OCI-LY3 (cell line): ENCODE measurements at regions not wholly inside any gene's neighbourhood (a gene's known extent, or its start where the extent isn't known, plus 50 kb on each side); places are given as distances from the start of the nearest gene placed in this dataset.

ENCODE experiments used
- H2AFZ ChIP-seq: fragments of 200-600, 300-600 bp; shearing (Covaris generic); 2 replicates; pipeline ENCODE4 v1.6.0; 2014; ENCODE audit warnings: antibody characterized with exemption, low read depth, low read length
- H3K27ac ChIP-seq: fragments of 200-600, 300-600 bp; sonication (generic); 2 replicates; pipeline ENCODE4 v1.5.1; 2014; ENCODE audit warnings: mild to moderate bottlenecking, low read length, moderate library complexity, mixed read lengths
- H3K27me3 ChIP-seq: fragments of 200-600, 300-600 bp; sonication (generic); 2 replicates; pipeline ENCODE4 v1.6.1; 2014; ENCODE audit warnings: low read depth, low read length, mixed read lengths
- H3K36me3 ChIP-seq: fragments of 200-600, 300-600 bp; sonication (generic); replicated peaks from 2 replicates; pipeline ENCODE3; 2014; ENCODE audit warnings: low read depth, low read length, mixed read lengths
- H3K4me1 ChIP-seq: fragments of 300-600, 200-600 bp; sonication (generic); 2 replicates; pipeline ENCODE4 v1.6.1; 2014; ENCODE audit warnings: low read length, mixed read lengths
- H3K4me2 ChIP-seq: fragments of 200-600, 300-600 bp; sonication (generic); 2 replicates; pipeline ENCODE4 v1.6.1; 2014; ENCODE audit warnings: low read length, mixed read lengths
- H3K4me3 ChIP-seq: fragments of 300-600, 200-600 bp; sonication (generic); 2 replicates; pipeline ENCODE4 v1.5.1; 2014; ENCODE audit warnings: antibody characterized with exemption, mild to moderate bottlenecking, low read length, moderate library complexity
- H3K79me2 ChIP-seq: fragments of 300-600, 200-600 bp; shearing (Covaris generic); 2 replicates; pipeline ENCODE4 v1.6.1; 2014; ENCODE audit warnings: mild to moderate bottlenecking, low read length, mixed read lengths
- H3K9ac ChIP-seq: fragments of 300-600, 200-600 bp; shearing (Covaris generic); 2 replicates; pipeline ENCODE4 v1.6.0; 2014; ENCODE audit warnings: mild to moderate bottlenecking, low read length, moderate library complexity
- H3K9me3 ChIP-seq: fragments of 200-600, 300-600 bp; shearing (Covaris generic); 2 replicates; pipeline ENCODE4 v1.6.1; 2014; ENCODE audit warnings: low read length, mixed read lengths; ENCODE audit not compliant: insufficient read depth
- H4K20me1 ChIP-seq: fragments of 200-600, 300-600 bp; sonication (generic); 2 replicates; pipeline ENCODE4 v1.6.1; 2016; ENCODE audit warnings: low read length, mixed read lengths; ENCODE audit not compliant: insufficient read depth
- CTCF ChIP-seq: fragments of 200-600, 300-600 bp; sonication (generic); IDR thresholded peaks from 2 replicates; pipeline ENCODE4 v1.5.1; 2014; ENCODE audit warnings: antibody characterized with exemption, low read length, low read depth
- EZH2phosphoT487 ChIP-seq: fragments of 200-600 bp; shearing (Covaris generic); IDR thresholded peaks from 2 replicates; pipeline ENCODE4 v1.6.1; 2018; ENCODE audit warnings: antibody characterized with exemption, mixed run types, low read depth

- Histone ChIP-seq H3K4me2 (no peak overlapping the region), H2AFZ (no peak overlapping the region), H3K4me1 (no peaks in the 10 kb centered on the region), H3K9me3 (no peaks in the 10 kb centered on the region), H3K79me2 (no peaks in the 10 kb centered on the region), H3K27ac (no peak overlapping the region), H3K36me3 (no peaks in the 10 kb centered on the region), H4K20me1 (no peaks in the 10 kb centered on the region), H3K27me3 (no peaks in the 10 kb centered on the region), H3K4me3 (no peak overlapping the region), H3K9ac (no peak overlapping the region)
- TF ChIP-seq CTCF (no peak), EZH2phosphoT487 (no peak)
These were observed 313.8 kb downstream of the S1PR1 start for GRCh38 chr1:101550581-101550980.

GRCh38 chr1:101566883-101567538 lies 330.2 kb downstream of the S1PR1 start:
- Histone ChIP-seq H3K9ac (no peak overlapping the region), H3K4me1 (no peaks in the 10 kb centered on the region), H3K4me2 (no peak overlapping the region), H3K9me3 (no peaks in the 10 kb centered on the region), H4K20me1 (no peaks in the 10 kb centered on the region), H3K27me3 (no peaks in the 10 kb centered on the region), H3K79me2 (no peaks in the 10 kb centered on the region), H3K4me3 (no peak overlapping the region), H3K36me3 (no peaks in the 10 kb centered on the region), H2AFZ (no peak overlapping the region), H3K27ac (no peak overlapping the region)
- TF ChIP-seq EZH2phosphoT487 = no peak
- TF ChIP-seq CTCF = no peak

GRCh38 chr1:101567582-101568189 lies 330.9 kb downstream of the S1PR1 start:
- no peak overlapping the region for H3K4me2 ChIP-seq
- H3K4me3 ChIP-seq = no peak overlapping the region
- H3K79me2 ChIP-seq = no peaks in the 10 kb centered on the region
- no peaks in the 10 kb centered on the region for H3K27me3 ChIP-seq
- H4K20me1 ChIP-seq = no peaks in the 10 kb centered on the region
- no peaks in the 10 kb centered on the region for H3K4me1 ChIP-seq
- no peak overlapping the region for H2AFZ ChIP-seq
- H3K36me3 ChIP-seq = no peaks in the 10 kb centered on the region
- no peaks in the 10 kb centered on the region for H3K9me3 ChIP-seq
- H3K27ac ChIP-seq = no peak overlapping the region
- TF ChIP-seq EZH2phosphoT487 = no peak
- peak; percentile 79 for TF ChIP-seq CTCF
- H3K9ac ChIP-seq = no peak overlapping the region

DNA sequence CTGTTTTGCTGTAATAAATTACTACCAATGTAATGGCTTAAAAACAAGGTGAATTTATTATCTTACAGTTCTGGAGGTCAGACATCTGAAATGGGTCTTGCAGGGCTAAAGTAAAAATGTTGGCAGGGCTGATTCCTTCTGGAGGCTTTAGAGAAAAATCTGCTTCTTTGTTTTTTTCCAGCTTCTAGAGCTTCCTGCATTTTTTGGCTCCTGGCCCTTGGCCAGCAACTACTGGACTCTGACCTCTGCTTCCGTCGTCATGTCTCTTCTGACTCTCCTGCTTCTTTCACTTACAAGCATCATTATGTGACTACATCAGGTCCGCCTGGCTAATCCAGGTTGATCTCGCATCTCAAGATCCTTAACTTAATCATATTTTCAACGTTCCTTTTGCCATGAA lies 350.9 kb downstream of the S1PR1 start:
- H4K20me1 ChIP-seq = no peaks in the 10 kb centered on the region
- H3K36me3 ChIP-seq = no peaks in the 10 kb centered on the region
- H3K4me1 ChIP-seq = no peaks in the 10 kb centered on the region
- TF ChIP-seq CTCF = no peak
- no peak for TF ChIP-seq EZH2phosphoT487
- H3K9ac ChIP-seq = no peak overlapping the region
- H2AFZ ChIP-seq = no peak overlapping the region
- no peak overlapping the region for H3K4me3 ChIP-seq
- H3K9me3 ChIP-seq = no peaks in the 10 kb centered on the region
- no peak overlapping the region for H3K4me2 ChIP-seq
- no peaks in the 10 kb centered on the region for H3K79me2 ChIP-seq
- H3K27me3 ChIP-seq = no peaks in the 10 kb centered on the region; the same call in 1 of the 2 replicates
- no peak overlapping the region for H3K27ac ChIP-seq
